NB4 (cell line): ENCODE measurements at regions not wholly inside any gene's neighbourhood (a gene's known extent, or its start where the extent isn't known, plus 50 kb on each side); places are given as distances from the start of the nearest gene placed in this dataset.

Source experiments
- CTCF ChIP-seq: IDR thresholded peaks from one replicate; pipeline ENCODE4 v1.5.1; 2012; ENCODE audit warnings: low read depth, low read length
- POLR2A ChIP-seq: IDR thresholded peaks from 2 replicates; pipeline ENCODE4 v1.6.1; 2011; ENCODE audit warnings: mild to moderate bottlenecking; ENCODE audit not compliant: insufficient read length; ENCODE audit errors: extremely low read depth

DNA sequence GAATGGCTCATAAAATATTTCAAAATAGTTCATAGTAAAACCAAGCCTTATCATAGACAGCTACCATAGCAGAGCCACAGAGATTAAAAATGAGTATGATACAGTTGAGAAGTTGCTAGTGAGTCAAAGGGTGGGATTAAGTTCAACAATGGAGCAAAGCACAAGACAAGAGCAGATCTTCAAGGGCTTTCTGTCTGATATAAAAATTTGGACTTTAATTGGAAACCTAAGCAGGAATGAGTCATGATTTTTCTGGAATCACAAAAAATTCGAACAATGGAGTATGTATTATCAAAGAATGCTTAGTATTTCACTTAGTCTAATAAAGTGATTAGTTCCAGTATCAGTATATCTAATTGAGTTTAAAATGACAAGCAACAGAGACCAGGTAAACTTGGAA, 487.3 kb upstream of the NETO1 start:
- no peak for TF ChIP-seq CTCF
- TF ChIP-seq POLR2A, result no peak
